HG03097 (cell line): ENCODE measurements at regions not wholly inside any gene's neighbourhood (a gene's known extent, or its start where the extent isn't known, plus 50 kb on each side); places are given as distances from the start of the nearest gene placed in this dataset.
"Not testable (repeated sequence)": the region's sequence is repeated elsewhere in the genome, so short reads cannot be mapped to it uniquely, and the experiment has no call there.

Experiments used
- ATAC-seq: cut with Tn5 transposase; IDR thresholded peaks from one replicate; pipeline ENCODE4 v1.9.1; 2021; ENCODE audit not compliant: unreplicated experiment, low FRiP score

DNA sequence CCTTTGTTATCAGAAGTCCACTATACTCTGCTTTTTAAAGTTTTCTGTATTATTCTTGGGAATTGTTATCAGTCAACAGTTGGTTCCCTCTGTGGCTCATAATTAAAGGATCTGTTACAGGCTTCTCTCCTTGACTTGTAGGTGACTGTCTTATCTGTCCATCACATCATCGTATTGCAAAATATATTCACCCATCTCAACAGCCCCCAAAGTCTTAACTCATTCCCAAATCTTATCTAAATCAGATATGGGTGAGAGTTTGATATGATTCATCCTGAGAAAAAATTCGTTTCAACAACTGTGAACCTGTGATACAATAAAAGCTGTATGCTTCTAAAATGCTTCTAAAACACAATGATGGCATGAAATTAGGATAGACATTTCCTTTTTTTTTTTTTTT lies 1245.6 kb upstream of the RAG2 start:
- ATAC-seq: no peak

- ATAC-seq: no peak
Measured at GRCh38 chr11:37841016-37841415, 1243.0 kb upstream of the RAG2 start.

DNA sequence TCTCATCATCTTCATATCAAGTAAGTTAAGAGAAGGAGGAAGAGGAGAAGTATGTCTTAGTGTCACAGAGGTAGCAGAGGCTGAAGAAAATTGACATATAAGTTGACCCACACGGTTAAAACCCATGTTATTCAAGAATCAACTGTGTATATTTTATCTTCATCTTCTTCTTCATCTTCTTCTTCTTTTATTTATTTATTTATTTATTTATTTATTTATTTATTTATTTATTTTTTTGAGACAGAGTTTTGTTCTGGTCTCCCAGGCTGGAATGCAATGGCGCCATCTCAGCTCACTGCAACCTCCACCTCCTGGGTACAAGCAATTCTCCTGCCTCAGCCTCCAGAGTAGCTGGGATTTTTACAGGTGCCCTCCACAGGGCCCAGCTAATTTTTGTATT lies 1242.3 kb upstream of the RAG2 start:
- ATAC-seq: not testable (repeated sequence)

DNA sequence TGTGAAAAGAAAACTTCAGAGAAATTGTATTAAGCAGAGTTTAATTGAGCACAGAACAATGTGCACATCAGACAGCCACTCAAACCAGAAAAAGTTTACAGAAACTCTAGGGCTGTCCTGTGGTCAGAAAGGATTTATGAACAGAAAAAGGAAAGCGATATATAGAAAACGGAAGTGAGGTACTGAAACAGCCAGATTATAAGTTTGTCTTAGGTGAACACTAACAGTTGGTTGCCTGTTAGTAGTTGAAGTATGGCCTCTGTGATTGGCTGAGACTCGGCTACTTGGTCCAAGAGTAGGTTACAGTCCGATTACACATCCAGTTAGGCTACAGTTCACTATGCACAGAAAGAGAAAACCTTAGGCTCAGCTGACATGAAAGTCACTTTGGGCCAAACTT lies 1232.5 kb upstream of the RAG2 start:
- no peak for ATAC-seq

GRCh38 chr11:37817727-37818270 lies 1219.8 kb upstream of the RAG2 start:
- no peak for ATAC-seq

GRCh38 chr11:37812281-37812880 lies 1214.3 kb upstream of the RAG2 start:
- no peak for ATAC-seq

- no peak for ATAC-seq
Measured at GRCh38 chr11:37811349-37811748, 1213.3 kb upstream of the RAG2 start.

DNA sequence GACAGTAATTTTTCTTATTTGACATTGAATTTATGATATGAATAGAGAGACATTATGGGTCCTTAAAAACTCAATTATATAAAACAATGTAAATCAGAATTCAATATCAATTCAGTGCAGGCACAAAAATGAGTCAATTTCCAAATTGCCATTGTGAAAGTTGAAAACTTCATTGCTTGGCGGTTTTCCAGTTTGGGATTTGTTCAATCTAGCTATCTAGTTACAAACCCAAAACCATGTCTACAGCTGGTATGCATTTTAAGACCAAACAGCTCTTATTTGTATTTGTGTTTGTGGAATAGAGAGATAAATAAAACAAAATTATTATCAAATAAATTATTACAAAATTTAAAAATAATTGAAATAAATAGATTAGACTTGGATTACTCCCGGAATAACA lies 1206.6 kb upstream of the RAG2 start:
- no peak for ATAC-seq

DNA sequence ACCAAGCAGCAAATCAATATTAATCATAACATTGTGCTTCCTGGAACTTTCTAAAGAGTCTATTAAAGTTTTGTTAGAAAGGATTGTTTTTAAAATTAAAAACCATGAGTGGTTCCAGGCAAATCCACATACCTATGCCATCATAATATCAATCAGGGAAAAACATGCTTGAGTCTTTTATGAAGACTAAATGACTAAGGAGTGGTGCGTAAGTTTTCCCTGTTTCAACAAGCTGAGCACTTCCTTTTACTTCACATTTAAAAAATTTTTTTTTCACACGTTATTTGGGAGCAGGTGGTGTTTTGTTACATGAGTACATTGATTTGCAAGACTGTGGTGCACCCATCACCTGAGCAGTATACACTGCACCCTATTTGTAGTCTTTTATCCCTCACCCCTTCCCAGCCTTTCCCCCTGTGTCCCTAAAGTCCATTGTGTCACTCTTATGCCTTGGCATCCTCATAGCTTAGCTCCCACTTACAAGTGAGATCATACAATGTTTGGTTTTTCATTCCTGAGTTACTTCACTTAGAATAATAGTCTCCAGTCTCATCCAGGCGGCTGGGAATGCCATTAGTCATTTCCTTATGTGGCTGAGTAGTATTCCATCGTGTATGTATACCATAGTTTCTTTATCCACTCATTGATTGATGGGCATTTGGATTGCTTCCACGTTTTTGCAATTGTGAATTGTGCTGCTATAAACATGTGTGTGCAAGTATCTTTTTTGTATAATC lies 1190.3 kb upstream of the RAG2 start:
- ATAC-seq: no peak

- ATAC-seq: no peak
Measured at GRCh38 chr11:37786214-37786755, 1188.2 kb upstream of the RAG2 start.

DNA sequence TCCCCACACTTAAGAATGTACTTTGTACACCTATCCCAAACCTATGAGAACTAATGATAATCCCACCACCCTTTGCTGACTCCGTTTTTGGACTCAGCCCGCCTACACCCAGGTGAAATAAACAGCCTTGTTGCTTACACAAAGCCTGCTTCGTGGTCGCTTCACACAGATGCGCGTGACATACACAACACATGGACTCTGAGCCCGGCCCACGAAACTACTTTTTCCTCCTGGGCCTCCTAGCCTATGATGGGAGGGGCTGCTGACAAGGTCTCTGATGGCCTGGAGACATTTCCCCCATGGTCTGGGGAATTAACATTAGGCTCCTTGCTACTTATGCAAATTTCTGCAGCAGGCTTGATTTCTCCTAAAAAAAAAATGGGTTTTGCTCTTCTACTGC lies 1176.4 kb upstream of the RAG2 start:
- ATAC-seq: no peak

DNA sequence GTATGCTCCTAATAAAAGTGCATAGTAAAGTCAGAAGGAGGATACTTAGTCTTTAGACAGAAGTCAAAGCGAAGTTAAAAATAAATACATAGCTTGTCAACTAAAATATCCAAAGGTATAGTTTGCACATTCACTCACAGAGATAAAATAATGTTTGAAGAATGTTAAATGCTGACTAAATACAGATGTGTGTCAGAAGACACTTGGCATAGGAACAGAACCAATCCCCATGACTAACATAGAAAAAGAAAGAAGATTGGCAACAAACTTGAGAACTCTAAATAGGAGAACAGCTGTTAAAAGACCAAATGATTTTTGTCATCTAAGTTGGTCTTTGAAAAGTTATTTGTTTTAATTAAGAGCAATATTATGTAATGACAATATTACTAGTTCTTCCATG lies 1172.1 kb upstream of the RAG2 start:
- no peak for ATAC-seq

GRCh38 chr11:37762079-37762478 lies 1164.0 kb upstream of the RAG2 start:
- ATAC-seq: no peak

DNA sequence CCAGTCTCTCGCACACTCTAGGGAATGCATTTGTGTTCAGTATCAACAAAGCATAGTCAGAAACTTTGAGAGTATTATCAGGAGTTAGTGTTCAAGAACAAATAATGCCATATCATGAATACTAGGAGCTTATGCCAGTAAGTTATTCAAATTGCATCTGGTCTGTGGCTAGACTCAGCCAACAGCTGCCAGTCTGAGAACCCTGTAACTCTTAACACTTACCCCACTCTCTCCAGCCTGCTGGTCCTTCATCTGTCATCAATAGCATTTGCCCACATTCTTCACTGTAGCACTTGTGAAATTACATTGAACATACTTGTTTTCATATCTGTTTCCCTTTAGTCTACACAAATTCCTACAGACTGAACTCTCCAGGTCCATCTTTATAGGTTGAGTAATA lies 1157.5 kb upstream of the RAG2 start:
- ATAC-seq: no peak

DNA sequence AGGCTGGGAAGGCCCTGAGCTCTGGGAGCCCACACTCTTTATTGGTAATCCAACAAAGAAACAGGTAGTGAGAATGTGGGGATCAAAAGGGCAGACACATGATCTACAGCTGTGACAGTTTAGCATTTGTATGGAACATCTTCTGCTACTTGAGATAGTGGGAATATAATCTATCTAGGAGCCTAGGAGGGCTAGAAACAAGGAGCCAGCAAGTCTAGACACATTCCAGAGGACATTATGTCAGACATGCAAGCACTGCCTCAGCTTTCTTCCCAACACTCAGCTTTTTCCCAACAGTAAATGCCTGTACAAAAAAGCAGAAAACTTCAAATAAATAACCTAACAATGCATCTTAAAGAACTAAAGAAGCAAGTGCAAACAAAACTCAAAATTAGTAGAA lies 1150.6 kb upstream of the RAG2 start:
- ATAC-seq: no peak

GRCh38 chr11:37747121-37747520 lies 1149.1 kb upstream of the RAG2 start:
- ATAC-seq: no peak

DNA sequence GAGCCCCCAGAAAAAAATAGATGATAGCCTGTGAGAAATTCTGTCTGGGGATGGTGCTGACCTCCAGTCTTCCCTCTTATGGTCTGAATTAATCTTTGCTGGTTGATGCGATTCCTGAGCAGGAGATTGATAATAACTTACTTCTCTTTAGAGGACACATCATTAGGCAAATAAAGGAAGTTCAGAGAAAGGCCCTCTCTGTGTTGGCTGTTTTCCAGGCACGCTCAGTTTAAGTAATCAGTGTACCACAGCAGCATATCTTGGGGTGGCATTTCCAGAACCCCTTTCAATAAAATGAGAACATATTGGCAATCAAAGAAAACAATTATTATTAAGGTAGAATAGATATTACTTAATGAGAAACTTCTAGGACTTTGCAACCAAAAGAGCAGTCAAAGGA lies 1129.3 kb upstream of the RAG2 start:
- no peak for ATAC-seq

GRCh38 chr11:37724315-37724714 lies 1126.3 kb upstream of the RAG2 start:
- no peak for ATAC-seq

DNA sequence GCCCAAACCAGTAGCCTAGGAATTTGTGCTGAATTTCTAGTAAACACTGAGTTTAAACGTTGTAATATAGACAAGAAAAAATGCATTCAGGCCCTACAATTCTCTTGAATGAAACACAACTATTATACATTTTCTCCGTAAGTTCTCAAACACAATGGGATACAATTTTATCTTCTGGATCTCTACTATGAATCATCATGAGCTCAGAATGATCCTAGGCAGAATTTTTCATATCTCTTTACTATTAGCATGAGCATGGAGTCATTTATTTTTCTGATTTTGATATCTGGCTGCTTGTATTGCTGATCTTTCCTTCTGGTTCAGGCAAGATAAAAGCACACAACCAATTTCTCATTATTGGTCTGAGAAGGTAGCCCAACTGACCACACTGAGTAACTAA lies 1123.4 kb upstream of the RAG2 start:
- no peak for ATAC-seq

DNA sequence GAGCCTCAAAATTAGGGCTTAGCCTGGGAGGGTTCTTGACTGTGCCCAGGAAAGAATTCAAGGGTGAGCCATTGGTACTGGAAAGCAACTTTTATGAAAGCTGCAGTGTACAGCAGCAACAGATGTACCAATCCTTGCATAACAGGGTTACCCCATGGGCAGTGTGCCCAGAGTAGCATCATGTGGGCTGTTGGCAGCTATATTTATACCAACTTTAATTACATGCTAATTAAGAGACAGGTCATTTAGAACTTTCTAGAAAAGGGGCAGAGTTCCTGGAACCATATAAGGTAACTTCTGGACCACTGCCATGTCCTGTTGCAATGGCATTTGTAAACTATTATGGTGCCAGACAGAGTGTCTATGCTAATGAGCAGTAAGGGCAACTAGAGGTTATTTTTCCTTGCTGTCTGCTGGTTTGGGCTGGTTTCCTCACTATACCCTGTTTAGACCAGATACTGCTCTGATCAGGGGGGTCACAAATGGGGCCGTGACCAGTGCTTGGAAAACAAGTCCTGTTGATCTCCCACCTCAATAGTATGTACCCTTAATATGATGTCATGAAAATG lies 1120.5 kb upstream of the RAG2 start:
- ATAC-seq: no peak

- ATAC-seq: no peak
Measured at GRCh38 chr11:37712251-37712650, 1114.2 kb upstream of the RAG2 start.

DNA sequence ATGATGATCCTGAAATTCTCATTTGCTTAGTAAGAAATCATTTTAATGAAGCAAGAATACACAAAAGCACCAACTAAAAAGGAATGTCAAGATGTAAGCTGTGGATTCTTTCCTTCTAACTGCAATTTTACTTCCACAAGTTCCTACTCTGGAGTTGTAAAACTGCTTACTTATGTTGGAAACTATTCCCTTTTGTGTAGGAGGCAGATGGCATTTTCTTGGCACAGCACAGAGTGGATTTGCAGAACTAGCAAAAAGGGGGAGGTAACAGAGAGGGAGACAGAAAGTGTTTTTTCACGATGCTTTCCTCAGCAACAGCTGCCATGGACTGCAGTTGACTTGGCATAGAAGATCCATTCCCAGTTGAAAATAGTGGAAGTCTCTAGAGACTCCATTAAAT lies 1112.0 kb upstream of the RAG2 start:
- no peak for ATAC-seq
